Ishikawa (cell line): ENCODE measurements at regions not wholly inside any gene's neighbourhood (a gene's known extent, or its start where the extent isn't known, plus 50 kb on each side); places are given as distances from the start of the nearest gene placed in this dataset.

Experiments
- CEBPB ChIP-seq: IDR thresholded peaks from 2 replicates; pipeline ENCODE4 v1.6.1; 2012
- CREB1 ChIP-seq: IDR thresholded peaks from 2 replicates; pipeline ENCODE4 v1.6.1; 2012; ENCODE audit warnings: low read depth
- EGR1 ChIP-seq: IDR thresholded peaks from 2 replicates; pipeline ENCODE4 v1.6.1; 2012
- EP300 ChIP-seq: IDR thresholded peaks from 2 replicates; pipeline ENCODE4 v1.6.1; 2012; ENCODE audit warnings: borderline replicate concordance
- FOXM1 ChIP-seq: IDR thresholded peaks from 2 replicates; pipeline ENCODE4 v1.6.1; 2012; ENCODE audit warnings: low read depth, borderline replicate concordance
- NFIC ChIP-seq: IDR thresholded peaks from 2 replicates; pipeline ENCODE4 v1.6.1; 2012
- RAD21 ChIP-seq: IDR thresholded peaks from 2 replicates; pipeline ENCODE4 v1.6.1; 2012; ENCODE audit warnings: low read depth
- TAF1 ChIP-seq: IDR thresholded peaks from 2 replicates; pipeline ENCODE4 v1.6.1; 2012; ENCODE audit warnings: low read depth, mild to moderate bottlenecking
- TCF12 ChIP-seq: IDR thresholded peaks from 2 replicates; pipeline ENCODE4 v1.6.1; 2012; ENCODE audit warnings: low read depth
- TEAD4 ChIP-seq: IDR thresholded peaks from 2 replicates; pipeline ENCODE4 v1.6.1; 2012
- USF1 ChIP-seq: IDR thresholded peaks from 2 replicates; pipeline ENCODE4 v1.6.1; 2012
- YY1 ChIP-seq: IDR thresholded peaks from 2 replicates; pipeline ENCODE4 v1.6.1; 2012; ENCODE audit warnings: low read depth
- ZBTB7A ChIP-seq: IDR thresholded peaks from 2 replicates; pipeline ENCODE4 v1.6.1; 2012; ENCODE audit warnings: low read depth
- TF ChIP-seq, protein P1 (sequence below): IDR thresholded peaks from 2 replicates; pipeline ENCODE4 v1.6.1; 2012
- TF ChIP-seq, protein P2 (sequence below): IDR thresholded peaks from 2 replicates; pipeline ENCODE4 v1.6.1; 2012; ENCODE audit warnings: low read depth, mild to moderate bottlenecking

GRCh38 chr5:155211764-155212163 is 198.2 kb downstream of the KIF4B start:
- TF ChIP-seq RAD21: no peak
- TF ChIP-seq, protein P1, sequence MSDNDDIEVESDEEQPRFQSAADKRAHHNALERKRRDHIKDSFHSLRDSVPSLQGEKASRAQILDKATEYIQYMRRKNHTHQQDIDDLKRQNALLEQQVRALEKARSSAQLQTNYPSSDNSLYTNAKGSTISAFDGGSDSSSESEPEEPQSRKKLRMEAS: no peak
- TF ChIP-seq CREB1: no peak
- TF ChIP-seq ZBTB7A: no peak
- TF ChIP-seq EP300: no peak
- TF ChIP-seq NFIC: no peak
- TF ChIP-seq USF1: no peak
- TF ChIP-seq YY1: no peak
- TF ChIP-seq CEBPB: no peak
- no peak for TF ChIP-seq TEAD4
- TF ChIP-seq, protein P2, sequence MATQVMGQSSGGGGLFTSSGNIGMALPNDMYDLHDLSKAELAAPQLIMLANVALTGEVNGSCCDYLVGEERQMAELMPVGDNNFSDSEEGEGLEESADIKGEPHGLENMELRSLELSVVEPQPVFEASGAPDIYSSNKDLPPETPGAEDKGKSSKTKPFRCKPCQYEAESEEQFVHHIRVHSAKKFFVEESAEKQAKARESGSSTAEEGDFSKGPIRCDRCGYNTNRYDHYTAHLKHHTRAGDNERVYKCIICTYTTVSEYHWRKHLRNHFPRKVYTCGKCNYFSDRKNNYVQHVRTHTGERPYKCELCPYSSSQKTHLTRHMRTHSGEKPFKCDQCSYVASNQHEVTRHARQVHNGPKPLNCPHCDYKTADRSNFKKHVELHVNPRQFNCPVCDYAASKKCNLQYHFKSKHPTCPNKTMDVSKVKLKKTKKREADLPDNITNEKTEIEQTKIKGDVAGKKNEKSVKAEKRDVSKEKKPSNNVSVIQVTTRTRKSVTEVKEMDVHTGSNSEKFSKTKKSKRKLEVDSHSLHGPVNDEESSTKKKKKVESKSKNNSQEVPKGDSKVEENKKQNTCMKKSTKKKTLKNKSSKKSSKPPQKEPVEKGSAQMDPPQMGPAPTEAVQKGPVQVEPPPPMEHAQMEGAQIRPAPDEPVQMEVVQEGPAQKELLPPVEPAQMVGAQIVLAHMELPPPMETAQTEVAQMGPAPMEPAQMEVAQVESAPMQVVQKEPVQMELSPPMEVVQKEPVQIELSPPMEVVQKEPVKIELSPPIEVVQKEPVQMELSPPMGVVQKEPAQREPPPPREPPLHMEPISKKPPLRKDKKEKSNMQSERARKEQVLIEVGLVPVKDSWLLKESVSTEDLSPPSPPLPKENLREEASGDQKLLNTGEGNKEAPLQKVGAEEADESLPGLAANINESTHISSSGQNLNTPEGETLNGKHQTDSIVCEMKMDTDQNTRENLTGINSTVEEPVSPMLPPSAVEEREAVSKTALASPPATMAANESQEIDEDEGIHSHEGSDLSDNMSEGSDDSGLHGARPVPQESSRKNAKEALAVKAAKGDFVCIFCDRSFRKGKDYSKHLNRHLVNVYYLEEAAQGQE: no peak
- no peak for TF ChIP-seq TAF1
- no peak for TF ChIP-seq TCF12
- TF ChIP-seq EGR1: no peak
- no peak for TF ChIP-seq FOXM1

DNA sequence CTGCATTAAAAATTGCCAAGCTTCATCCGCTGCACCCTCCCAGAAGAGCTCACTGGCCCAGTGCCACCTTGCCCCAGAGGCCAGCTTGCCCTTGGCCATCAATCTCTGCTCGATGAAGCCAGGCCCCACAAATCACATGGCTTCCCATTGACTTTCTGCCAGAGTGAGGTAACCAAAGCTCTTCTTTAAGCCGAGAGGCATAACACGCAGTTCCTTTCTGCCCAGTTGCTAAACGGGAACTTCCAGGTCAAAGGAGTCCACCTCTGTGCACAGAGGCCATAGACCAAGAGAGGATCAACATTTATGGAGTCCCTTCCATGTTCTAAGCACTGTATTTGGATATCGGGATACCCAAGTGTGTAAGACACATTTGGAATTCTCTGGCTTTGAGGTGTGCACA is 208.8 kb downstream of the KIF4B start:
- no peak for TF ChIP-seq CREB1
- no peak for TF ChIP-seq FOXM1
- TF ChIP-seq, protein P2: no peak
- TF ChIP-seq ZBTB7A: no peak
- TF ChIP-seq NFIC: no peak
- TF ChIP-seq EP300: no peak
- no peak for TF ChIP-seq TAF1
- TF ChIP-seq EGR1: no peak
- no peak for TF ChIP-seq TCF12
- no peak for TF ChIP-seq USF1
- TF ChIP-seq, protein P1: no peak
- TF ChIP-seq YY1: no peak
- no peak for TF ChIP-seq RAD21
- no peak for TF ChIP-seq CEBPB
- no peak for TF ChIP-seq TEAD4

GRCh38 chr5:155229135-155229534 is 215.6 kb downstream of the KIF4B start:
- TF ChIP-seq, protein P2: no peak
- TF ChIP-seq ZBTB7A (no peak), TEAD4 (no peak), FOXM1 (no peak)
- TF ChIP-seq, protein P1: no peak

DNA sequence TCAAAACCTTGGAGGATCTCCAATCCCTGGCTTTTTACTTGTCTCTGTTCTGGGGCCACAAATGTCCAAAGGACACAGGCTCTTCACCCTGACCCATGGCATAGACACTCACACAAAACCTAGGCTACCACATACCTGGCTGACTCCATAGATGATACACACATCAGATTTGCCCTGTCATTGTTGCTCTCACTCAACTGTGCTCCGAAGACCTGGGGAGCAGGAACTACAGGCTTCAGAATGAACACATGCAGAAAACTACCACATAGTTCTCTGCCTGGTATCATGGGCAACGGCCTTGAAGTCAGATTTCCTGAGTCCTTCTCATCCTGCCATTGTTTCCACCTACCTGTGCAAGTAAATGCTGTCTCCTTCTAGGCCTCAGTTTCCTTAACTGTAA is 226.2 kb downstream of the KIF4B start:
- TF ChIP-seq EP300 (no peak), YY1 (no peak), TCF12 (no peak), CEBPB (no peak), TAF1 (no peak), RAD21 (no peak), USF1 (no peak), ZBTB7A (no peak), TEAD4 (no peak), FOXM1 (no peak), NFIC (no peak), CREB1 (no peak), EGR1 (no peak)
- TF ChIP-seq, protein P2: no peak
- TF ChIP-seq, protein P1: no peak
